GM12865 (cell line): ENCODE measurements at regions not wholly inside any gene's neighbourhood (a gene's known extent, or its start where the extent isn't known, plus 50 kb on each side); places are given as distances from the start of the nearest gene placed in this dataset.

Experiments
- DNase-seq: peaks from one replicate; pipeline ENCODE4 v3.0.0; 2010; ENCODE audit warnings: low read depth
- H3K4me3 ChIP-seq: 2 replicates; pipeline ENCODE4 v1.5.1; 2011; ENCODE audit warnings: mild to moderate bottlenecking, low read depth, low read length, control low read depth
- CTCF ChIP-seq: IDR thresholded peaks from 2 replicates; pipeline ENCODE4 v1.5.1; 2011; ENCODE audit warnings: low read length, control low read depth, low read depth, inconsistent platforms; ENCODE audit not compliant: insufficient read depth; ENCODE audit errors: missing control alignments

GRCh38 chr5:173777674-173778073 is 110.5 kb upstream of the CPEB4 start:
- TF ChIP-seq CTCF, result no peak
- DNase-seq, result no peak
- no peak overlapping the region for H3K4me3 ChIP-seq

GRCh38 chr5:173778152-173778782 is 109.9 kb upstream of the CPEB4 start:
- H3K4me3 ChIP-seq, result no peak overlapping the region
- no peak for DNase-seq
- TF ChIP-seq CTCF, result no peak

GRCh38 chr5:173778784-173779304 is 109.3 kb upstream of the CPEB4 start:
- no peak overlapping the region for H3K4me3 ChIP-seq
- no peak for DNase-seq
- TF ChIP-seq CTCF, result no peak

- no peak for DNase-seq
- no peak overlapping the region for H3K4me3 ChIP-seq
- no peak for TF ChIP-seq CTCF
Measured at GRCh38 chr5:173780235-173781234, 107.6 kb upstream of the CPEB4 start.

GRCh38 chr5:173781432-173781815 is 106.7 kb upstream of the CPEB4 start:
- no peak overlapping the region for H3K4me3 ChIP-seq
- no peak for DNase-seq
- no peak for TF ChIP-seq CTCF

GRCh38 chr5:173781816-173782670 is 106.1 kb upstream of the CPEB4 start:
- no peak for TF ChIP-seq CTCF
- DNase-seq, result peak; percentile 48
- H3K4me3 ChIP-seq, result no peak overlapping the region
